ENCODE measurements at regions not wholly inside any gene's neighbourhood (a gene's known extent, or its start where the extent isn't known, plus 50 kb on each side); places are given as distances from the start of the nearest gene placed in this dataset.

- TF ChIP-seq YY1 (IDR thresholded peaks at IDR 0.05; ENCODE audit: insufficient read depth, insufficient read length) (no peak), SUZ12 (IDR thresholded peaks at IDR 0.05; ENCODE audit: extremely low read depth, insufficient read depth, insufficient read length) (no peak)
These were observed 442.1 kb downstream of the SUCLG1 start for GRCh38 chr2:84017010-84017409.

Measured in NT2/D1 (cell line).